Gastroesophageal sphincter (tissue), 4 donors: ENCODE measurements at regions not wholly inside any gene's neighbourhood (a gene's known extent, or its start where the extent isn't known, plus 50 kb on each side); places are given as distances from the start of the nearest gene placed in this dataset.

Source experiments
- ATAC-seq: fragments of 150-250 bp; one replicate; pipeline ENCODE4 v1.9.1; 2016; ENCODE audit warnings: mild to moderate bottlenecking, moderate library complexity
- H3K27ac ChIP-seq, 4 donors: fragments of 200-600 bp; sonication (generic) in 3 of 4; 1 replicate in 3 of 4; 2 replicates in 1 of 4; pipeline ENCODE4 v1.5.1; 2016 to 2019
- H3K27me3 ChIP-seq: fragments of 200-600 bp; sonication (generic); one replicate; pipeline ENCODE4 v1.5.1; 2019
- H3K36me3 ChIP-seq, 2 donors: fragments of 200-600 bp; sonication (generic); one replicate each; pipeline ENCODE4 v1.5.1; 2019; ENCODE audit warnings: control low read depth in 1 of 2
- H3K4me1 ChIP-seq, 3 donors: fragments of 200-600 bp; sonication (generic); 1 replicate in 2 of 3; 2 replicates in 1 of 3; pipeline ENCODE4 v1.5.1; 2016 to 2019; ENCODE audit warnings: control low read depth in 2 of 3
- H3K4me3 ChIP-seq, 2 donors: fragments of 200-600 bp; sonication (generic); one replicate each; pipeline ENCODE4 v1.5.1; 2019; ENCODE audit warnings: mild to moderate bottlenecking in 1 of 2, moderate library complexity in 1 of 2
- H3K9me3 ChIP-seq, 3 donors: fragments of 200-600 bp; sonication (generic); one replicate each; pipeline ENCODE4 v1.5.1; 2017 to 2019; ENCODE audit warnings: control low read depth in 2 of 3
- EP300 ChIP-seq: sonication (generic); formaldehyde crosslinking; IDR thresholded peaks from one replicate; pipeline ENCODE4 v1.6.1; 2017; ENCODE audit warnings: antibody characterized with exemption, mild to moderate bottlenecking
- POLR2A ChIP-seq, 2 donors: fragments of 450-650 bp; IDR thresholded peaks; one replicate each; pipeline ENCODE4 v1.6.1; 2017; ENCODE audit warnings: antibody characterized with exemption in 2 of 2, mild to moderate bottlenecking in 2 of 2, moderate library complexity in 1 of 2
- POLR2AphosphoS5 ChIP-seq: sonication (generic); formaldehyde crosslinking; IDR thresholded peaks from one replicate; pipeline ENCODE4 v1.6.1; 2017; ENCODE audit warnings: antibody characterized with exemption
- WGBS, 2 donors: methylation state at CpG; one replicate each; pipeline ENCODE4 v1.1.5; 2018; ENCODE audit warnings: low coverage in 1 of 2; 5-methylcytosine and 5-hydroxymethylcytosine counted together
- TF ChIP-seq, protein P1 (sequence below), 4 experiments: fragments of 200-600 bp in 2 of 4; fragments of 450-650 bp in 2 of 4; sonication (generic) in 1 of 4; IDR thresholded peaks; one replicate each; pipeline ENCODE4 v1.5.1; 2017 to 2019; ENCODE audit warnings: antibody characterized with exemption in 4 of 4, mild to moderate bottlenecking in 2 of 4, moderate library complexity in 2 of 4

DNA sequence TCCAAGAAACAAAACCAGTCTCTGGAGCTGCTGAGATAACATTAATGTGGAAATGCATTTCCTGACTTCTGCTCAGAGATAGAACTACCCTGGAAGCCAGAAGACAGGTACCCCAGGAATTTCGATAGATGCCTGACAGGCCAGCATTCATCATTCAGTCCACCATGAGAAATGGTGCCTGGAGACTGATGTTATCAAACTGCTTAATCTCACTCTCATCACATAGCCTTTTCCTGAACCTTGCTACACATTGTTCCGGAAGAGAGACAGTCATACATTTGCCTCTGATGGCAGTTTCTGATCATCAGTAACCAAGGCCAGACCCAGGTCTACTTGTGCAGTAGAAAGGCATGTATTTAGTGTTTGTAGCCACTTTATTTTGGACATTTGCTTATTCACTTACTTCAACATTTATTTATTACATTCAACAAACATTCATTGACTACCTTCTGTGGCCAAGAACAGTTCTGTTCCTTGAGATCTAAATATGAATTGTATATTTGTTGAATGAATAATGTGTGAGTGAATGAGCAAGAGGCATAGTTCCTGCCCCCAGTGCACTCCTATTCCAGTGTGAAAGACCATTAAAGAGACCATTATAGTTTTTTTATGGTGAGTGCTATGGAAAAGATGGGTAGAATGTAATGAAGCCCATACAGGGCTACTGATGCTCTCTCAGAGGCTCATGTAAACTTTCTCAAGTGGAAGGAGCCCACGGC is 485.7 kb downstream of the NUF2 start:
- no peaks in the 10 kb centered on the region for H3K36me3 ChIP-seq
- H3K9me3 ChIP-seq = no peaks in the 10 kb centered on the region
- WGBS, 2 donors = 60 to 72% methylated on average over 2 to 3 of the region's 3 CpGs
- no peak overlapping the region for H3K4me3 ChIP-seq
- ATAC-seq = no peak
- H3K27ac ChIP-seq = no peak overlapping the region
- no peaks in the 10 kb centered on the region for H3K4me1 ChIP-seq
- no peaks in the 10 kb centered on the region for H3K27me3 ChIP-seq
- TF ChIP-seq, protein P1, sequence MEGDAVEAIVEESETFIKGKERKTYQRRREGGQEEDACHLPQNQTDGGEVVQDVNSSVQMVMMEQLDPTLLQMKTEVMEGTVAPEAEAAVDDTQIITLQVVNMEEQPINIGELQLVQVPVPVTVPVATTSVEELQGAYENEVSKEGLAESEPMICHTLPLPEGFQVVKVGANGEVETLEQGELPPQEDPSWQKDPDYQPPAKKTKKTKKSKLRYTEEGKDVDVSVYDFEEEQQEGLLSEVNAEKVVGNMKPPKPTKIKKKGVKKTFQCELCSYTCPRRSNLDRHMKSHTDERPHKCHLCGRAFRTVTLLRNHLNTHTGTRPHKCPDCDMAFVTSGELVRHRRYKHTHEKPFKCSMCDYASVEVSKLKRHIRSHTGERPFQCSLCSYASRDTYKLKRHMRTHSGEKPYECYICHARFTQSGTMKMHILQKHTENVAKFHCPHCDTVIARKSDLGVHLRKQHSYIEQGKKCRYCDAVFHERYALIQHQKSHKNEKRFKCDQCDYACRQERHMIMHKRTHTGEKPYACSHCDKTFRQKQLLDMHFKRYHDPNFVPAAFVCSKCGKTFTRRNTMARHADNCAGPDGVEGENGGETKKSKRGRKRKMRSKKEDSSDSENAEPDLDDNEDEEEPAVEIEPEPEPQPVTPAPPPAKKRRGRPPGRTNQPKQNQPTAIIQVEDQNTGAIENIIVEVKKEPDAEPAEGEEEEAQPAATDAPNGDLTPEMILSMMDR (IDR thresholded peaks at IDR 0.05) = no peak
- no peak for TF ChIP-seq POLR2AphosphoS5
- TF ChIP-seq EP300 = no peak
- no peak for TF ChIP-seq POLR2A (IDR thresholded peaks at IDR 0.05)

DNA sequence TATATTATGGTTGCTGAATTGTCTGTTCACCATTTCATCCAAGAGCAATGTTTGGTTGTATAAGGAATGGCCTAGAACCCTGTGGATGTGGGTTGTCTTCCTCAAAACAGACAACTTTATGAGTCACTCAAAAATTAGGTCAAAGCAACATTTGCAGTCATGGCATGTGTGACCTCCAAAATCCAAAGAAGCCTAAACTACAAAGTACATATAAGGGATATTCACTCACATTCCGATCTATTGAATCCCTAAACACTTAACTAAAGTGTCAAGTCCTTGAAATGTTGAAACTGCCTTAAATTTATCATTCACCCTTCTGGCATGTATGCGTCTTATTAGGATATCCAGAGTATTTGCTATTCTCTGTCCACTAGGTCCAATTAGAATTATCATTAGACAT is 491.5 kb downstream of the NUF2 start:
- 88 to 95% methylated on average over 2 of the region's 2 CpGs for WGBS, 2 donors
- H3K4me1 ChIP-seq = no peaks in the 10 kb centered on the region
- H3K36me3 ChIP-seq = no peaks in the 10 kb centered on the region
- H3K4me3 ChIP-seq = no peak overlapping the region
- H3K9me3 ChIP-seq = no peaks in the 10 kb centered on the region
- H3K27me3 ChIP-seq = no peaks in the 10 kb centered on the region
- ATAC-seq = no peak
- no peak for TF ChIP-seq POLR2A (IDR thresholded peaks at IDR 0.05)
- no peak for TF ChIP-seq POLR2AphosphoS5
- TF ChIP-seq EP300 = no peak
- TF ChIP-seq, protein P1 (IDR thresholded peaks at IDR 0.05) = no peak
- no peak overlapping the region for H3K27ac ChIP-seq

DNA sequence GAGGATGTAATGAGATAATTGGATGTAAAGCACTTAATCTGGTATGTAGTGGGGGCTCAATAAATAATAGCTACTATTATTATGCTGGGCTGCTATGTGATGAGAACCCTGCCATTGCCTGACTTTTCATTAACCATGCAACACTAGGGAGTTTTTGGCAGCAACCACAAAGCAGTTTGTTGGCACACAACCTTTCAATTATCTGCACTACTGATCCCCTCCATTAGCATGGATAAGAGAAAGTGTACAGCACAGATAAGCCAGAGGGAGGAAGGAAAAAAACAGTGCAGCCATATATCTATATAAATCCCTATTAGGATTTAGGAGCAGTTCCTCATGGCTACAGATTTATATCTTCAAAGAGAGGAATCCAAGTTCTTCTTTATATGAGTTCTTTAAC is 498.5 kb downstream of the NUF2 start:
- no peak for ATAC-seq
- TF ChIP-seq POLR2AphosphoS5 (no peak), POLR2A (IDR thresholded peaks at IDR 0.05) (no peak), EP300 (no peak)
- TF ChIP-seq, protein P1 (IDR thresholded peaks at IDR 0.05) = no peak
- Histone ChIP-seq H3K4me1 (no peaks in the 10 kb centered on the region), H3K27me3 (no peaks in the 10 kb centered on the region), H3K36me3 (no peaks in the 10 kb centered on the region), H3K27ac (no peak overlapping the region), H3K9me3 (no peaks in the 10 kb centered on the region), H3K4me3 (no peak overlapping the region)

DNA sequence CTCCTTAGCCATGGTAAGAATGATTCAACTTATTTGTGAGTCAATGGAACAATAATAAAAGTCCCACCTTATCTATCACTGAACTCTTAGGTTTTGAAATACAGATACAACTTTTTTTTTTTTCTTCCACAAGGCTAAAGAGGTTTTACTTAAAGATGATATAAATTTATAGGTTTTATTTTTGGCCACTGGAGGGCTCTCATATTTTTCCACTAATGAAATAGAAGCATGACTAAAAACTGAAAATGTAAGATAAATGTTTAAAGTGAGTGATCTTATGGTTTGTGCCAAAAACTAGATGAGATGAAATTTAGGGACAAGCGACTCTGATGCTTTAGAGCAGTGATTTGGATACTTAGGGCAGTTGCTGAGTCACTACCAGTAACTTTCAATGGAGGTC is 499.0 kb downstream of the NUF2 start:
- TF ChIP-seq EP300 (no peak), POLR2A (IDR thresholded peaks at IDR 0.05) (no peak), POLR2AphosphoS5 (no peak)
- TF ChIP-seq, protein P1 (IDR thresholded peaks at IDR 0.05) = peak in 2 of 4 experiments; percentile 20 to 23
- no peak for ATAC-seq
- Histone ChIP-seq H3K36me3 (no peaks in the 10 kb centered on the region), H3K4me1 (no peaks in the 10 kb centered on the region), H3K27ac (no peak overlapping the region), H3K27me3 (no peaks in the 10 kb centered on the region), H3K4me3 (no peak overlapping the region), H3K9me3 (no peaks in the 10 kb centered on the region)
- 43 to 64% methylated on average over 1 of the region's 1 CpG for WGBS, 2 donors

DNA sequence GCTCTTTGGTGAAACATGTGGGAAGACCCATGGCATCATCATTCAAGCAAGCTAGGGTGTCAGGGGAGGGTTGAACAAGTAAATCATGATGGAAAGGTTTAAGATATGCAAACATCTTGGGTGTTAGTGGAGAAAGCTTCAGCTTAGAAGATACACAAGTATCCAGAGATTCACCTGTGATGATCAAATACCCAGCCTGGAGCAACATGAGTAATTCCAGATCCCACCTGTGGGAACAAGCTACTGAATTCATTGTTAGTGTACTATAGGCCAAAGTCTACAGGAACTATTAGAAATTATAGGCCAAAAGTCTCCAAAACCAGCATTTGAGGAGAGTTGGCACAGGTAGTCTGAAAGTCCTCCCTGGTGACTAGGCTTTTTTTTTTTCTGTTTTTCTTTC is 499.9 kb downstream of the NUF2 start:
- H3K4me1 ChIP-seq = no peaks in the 10 kb centered on the region
- TF ChIP-seq EP300 = no peak
- TF ChIP-seq, protein P1 (IDR thresholded peaks at IDR 0.05) = no peak
- no peak for TF ChIP-seq POLR2AphosphoS5
- TF ChIP-seq POLR2A (IDR thresholded peaks at IDR 0.05) = no peak
- no peaks in the 10 kb centered on the region for H3K27me3 ChIP-seq
- H3K27ac ChIP-seq = no peak overlapping the region
- H3K36me3 ChIP-seq = no peaks in the 10 kb centered on the region
- no peak overlapping the region for H3K4me3 ChIP-seq
- no peak for ATAC-seq
- H3K9me3 ChIP-seq = no peaks in the 10 kb centered on the region
